ENCODE measurements at regions not wholly inside any gene's neighbourhood (a gene's known extent, or its start where the extent isn't known, plus 50 kb on each side); places are given as distances from the start of the nearest gene placed in this dataset.
"Not testable (repeated sequence)": the region's sequence is repeated elsewhere in the genome, so short reads cannot be mapped to it uniquely, and the experiment has no call there.

DNA sequence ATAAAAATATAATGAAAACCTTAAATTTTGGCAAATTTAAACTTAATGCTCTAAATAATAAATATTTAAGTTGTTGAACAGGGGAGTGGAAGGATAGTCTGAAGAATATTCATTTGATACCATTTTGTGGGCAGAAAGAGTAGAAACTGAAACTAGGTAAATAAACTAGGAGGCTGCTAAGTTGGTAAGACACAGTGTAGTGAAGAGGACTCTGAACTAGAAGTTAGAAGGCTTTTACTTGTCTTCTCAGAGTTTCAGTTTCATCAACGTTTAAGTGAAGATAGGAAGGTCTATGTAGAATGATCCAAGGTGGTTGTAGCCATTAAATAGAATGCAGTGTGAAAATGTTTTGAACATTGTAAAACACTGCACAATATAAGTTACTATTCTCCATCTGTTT, 516.9 kb downstream of the AMY1C start:
- no peaks in the 10 kb centered on the region for H3K9me3 ChIP-seq
- no peak for DNase-seq
- H3K36me3 ChIP-seq, result no peaks in the 10 kb centered on the region
- TF ChIP-seq POLR2A (IDR thresholded peaks at IDR 0.05) (no peak), POLR2AphosphoS5 (IDR thresholded peaks at IDR 0.05) (no peak)
- TF ChIP-seq, protein P1, sequence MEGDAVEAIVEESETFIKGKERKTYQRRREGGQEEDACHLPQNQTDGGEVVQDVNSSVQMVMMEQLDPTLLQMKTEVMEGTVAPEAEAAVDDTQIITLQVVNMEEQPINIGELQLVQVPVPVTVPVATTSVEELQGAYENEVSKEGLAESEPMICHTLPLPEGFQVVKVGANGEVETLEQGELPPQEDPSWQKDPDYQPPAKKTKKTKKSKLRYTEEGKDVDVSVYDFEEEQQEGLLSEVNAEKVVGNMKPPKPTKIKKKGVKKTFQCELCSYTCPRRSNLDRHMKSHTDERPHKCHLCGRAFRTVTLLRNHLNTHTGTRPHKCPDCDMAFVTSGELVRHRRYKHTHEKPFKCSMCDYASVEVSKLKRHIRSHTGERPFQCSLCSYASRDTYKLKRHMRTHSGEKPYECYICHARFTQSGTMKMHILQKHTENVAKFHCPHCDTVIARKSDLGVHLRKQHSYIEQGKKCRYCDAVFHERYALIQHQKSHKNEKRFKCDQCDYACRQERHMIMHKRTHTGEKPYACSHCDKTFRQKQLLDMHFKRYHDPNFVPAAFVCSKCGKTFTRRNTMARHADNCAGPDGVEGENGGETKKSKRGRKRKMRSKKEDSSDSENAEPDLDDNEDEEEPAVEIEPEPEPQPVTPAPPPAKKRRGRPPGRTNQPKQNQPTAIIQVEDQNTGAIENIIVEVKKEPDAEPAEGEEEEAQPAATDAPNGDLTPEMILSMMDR (IDR thresholded peaks at IDR 0.05 in 8 of 11, conservative IDR thresholded peaks at IDR 0.05 in 3 of 11), result no peak
- no peaks in the 10 kb centered on the region for H3K4me1 ChIP-seq
- 51 to 76% (median 54%) methylated on average over 1 of the region's 1 CpG for WGBS, 5 donors
- no peaks in the 10 kb centered on the region for H3K27me3 ChIP-seq (replicated peaks in 1 of 7)
- H3K27ac ChIP-seq, result no peak overlapping the region
- intact Hi-C loops (cut with DNase I; ENCODE audit: low total_unique reads), result no loop called here
- no peak overlapping the region for H3K4me3 ChIP-seq

DNA sequence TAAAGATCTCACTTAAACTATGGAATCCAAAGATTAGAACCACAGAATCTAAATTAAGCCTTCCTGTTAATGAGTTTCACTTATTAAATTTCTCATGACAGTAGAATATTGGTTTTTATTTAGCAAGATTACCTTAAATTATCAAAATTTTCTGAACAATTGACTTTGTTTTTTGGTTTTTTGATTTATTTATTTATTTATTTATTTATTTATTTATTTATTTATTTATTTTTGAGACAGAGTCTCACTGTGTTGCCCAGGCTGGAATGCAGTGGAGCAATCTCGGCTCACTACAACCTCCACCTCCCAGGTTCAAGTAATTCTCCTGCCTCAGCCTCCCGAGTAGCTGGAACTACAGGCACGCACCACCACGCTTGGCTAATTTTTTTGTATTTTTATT, 538.6 kb downstream of the AMY1C start:
- WGBS, 5 donors, result 87 to 95% (median 90%) methylated on average over 4 of the region's 4 CpGs
- H3K4me3 ChIP-seq; H3K27ac ChIP-seq; DNase-seq; H3K36me3 ChIP-seq; H3K27me3 ChIP-seq (replicated peaks in 1 of 7); H3K9me3 ChIP-seq; intact Hi-C loops (cut with DNase I; ENCODE audit: low total_unique reads); H3K4me1 ChIP-seq: not testable (repeated sequence)

DNA sequence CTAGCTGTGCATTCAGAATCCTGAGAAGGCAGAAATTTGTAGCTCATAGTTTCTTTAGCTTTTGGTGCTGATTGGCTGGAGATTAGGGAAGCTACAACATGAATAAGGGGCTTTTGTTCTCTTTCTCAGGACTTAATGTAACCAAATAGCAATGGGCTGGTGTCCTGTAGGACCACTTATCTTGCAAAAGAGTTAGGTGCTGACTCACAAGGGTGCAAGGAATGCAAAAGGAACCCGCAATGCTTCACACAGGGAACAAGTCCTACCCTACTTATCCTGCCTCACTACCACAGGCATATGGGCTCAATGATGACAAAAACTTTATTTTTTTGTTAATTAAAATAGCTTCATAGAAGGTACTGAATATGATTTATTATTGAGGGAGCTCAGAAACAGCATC, 541.5 kb downstream of the AMY1C start:
- Histone ChIP-seq H3K36me3 (no peaks in the 10 kb centered on the region), H3K4me1 (no peaks in the 10 kb centered on the region), H3K27me3 (replicated peaks in 1 of 7) (no peaks in the 10 kb centered on the region), H3K4me3 (no peak overlapping the region), H3K9me3 (peaks cover 0 to 8% (median 0%) of the 10 kb centered on the region in 8 donors), H3K27ac (no peak overlapping the region)
- no peak for DNase-seq
- intact Hi-C loops (cut with DNase I; ENCODE audit: low total_unique reads), result no loop called here
- WGBS, 5 donors, result 32 to 100% (median 48%) methylated on average over 1 of the region's 1 CpG
- TF ChIP-seq POLR2A (IDR thresholded peaks at IDR 0.05), result no peak
- TF ChIP-seq POLR2AphosphoS5 (IDR thresholded peaks at IDR 0.05), result no peak
- TF ChIP-seq, protein P1 (IDR thresholded peaks at IDR 0.05 in 8 of 11, conservative IDR thresholded peaks at IDR 0.05 in 3 of 11), result no peak

DNA sequence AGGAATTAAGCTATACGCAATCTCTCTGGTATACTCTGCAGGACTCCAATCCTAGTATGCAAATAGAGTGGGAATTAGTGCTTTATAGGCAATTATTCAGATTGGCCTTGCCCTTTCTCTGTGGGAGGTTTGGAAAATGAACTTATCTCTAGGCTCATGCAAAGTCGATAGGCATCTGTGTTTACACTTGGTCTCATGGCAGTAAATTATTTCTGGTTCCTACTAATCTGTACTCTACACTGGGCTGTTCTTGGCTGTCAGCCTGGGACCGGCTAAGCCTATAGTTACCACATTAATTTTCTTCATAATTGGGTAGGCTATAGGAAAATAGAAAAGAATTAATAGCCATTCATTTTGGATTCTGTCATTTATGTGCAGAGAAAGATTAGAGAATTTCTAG, 544.6 kb downstream of the AMY1C start:
- H3K9me3 ChIP-seq, result peaks cover 0 to 16% (median 0%) of the 10 kb centered on the region in 8 donors
- H3K4me1 ChIP-seq, result no peaks in the 10 kb centered on the region
- intact Hi-C loops (cut with DNase I; ENCODE audit: low total_unique reads), result no loop called here
- H3K4me3 ChIP-seq, result no peak overlapping the region
- H3K36me3 ChIP-seq, result no peaks in the 10 kb centered on the region
- WGBS, 5 donors, result 42 to 53% (median 49%) methylated on average over 3 of the region's 3 CpGs
- H3K27ac ChIP-seq, result no peak overlapping the region
- DNase-seq, result no peak
- TF ChIP-seq POLR2AphosphoS5 (IDR thresholded peaks at IDR 0.05) (no peak), POLR2A (IDR thresholded peaks at IDR 0.05) (no peak)
- TF ChIP-seq, protein P1 (IDR thresholded peaks at IDR 0.05 in 8 of 11, conservative IDR thresholded peaks at IDR 0.05 in 3 of 11), result no peak
- no peaks in the 10 kb centered on the region for H3K27me3 ChIP-seq (replicated peaks in 1 of 7)

DNA sequence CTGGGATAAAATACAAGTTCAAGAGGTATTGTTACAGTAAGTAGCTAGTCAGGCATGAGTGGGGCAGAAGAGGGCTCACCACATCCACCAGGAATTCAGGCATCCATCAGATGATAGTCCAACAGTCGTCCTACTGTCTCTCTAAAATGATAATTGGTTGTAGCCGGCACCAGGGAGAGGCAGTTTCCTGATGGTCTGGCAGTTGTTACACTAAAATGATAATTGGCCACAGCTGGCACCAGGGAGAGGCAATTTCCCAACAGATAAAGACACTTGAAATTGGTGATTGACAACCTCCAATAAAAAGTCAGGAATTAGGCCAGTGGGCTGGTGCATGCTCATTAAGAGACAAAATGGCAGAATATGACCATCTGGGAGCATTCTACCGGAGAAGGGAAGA, 545.8 kb downstream of the AMY1C start:
- 62 to 78% (median 71%) methylated on average over 3 of the region's 3 CpGs for WGBS, 5 donors
- no peak for TF ChIP-seq POLR2AphosphoS5 (IDR thresholded peaks at IDR 0.05)
- H3K9me3 ChIP-seq, result peaks cover 0 to 17% (median 0%) of the 10 kb centered on the region in 8 donors
- no peak for DNase-seq
- no peak overlapping the region for H3K27ac ChIP-seq
- intact Hi-C loops (cut with DNase I; ENCODE audit: low total_unique reads), result no loop called here
- H3K27me3 ChIP-seq (replicated peaks in 1 of 7), result no peaks in the 10 kb centered on the region
- H3K4me3 ChIP-seq, result no peak overlapping the region
- H3K4me1 ChIP-seq, result no peaks in the 10 kb centered on the region
- no peaks in the 10 kb centered on the region for H3K36me3 ChIP-seq
